SU-DHL-6 (cell line): ENCODE measurements at regions not wholly inside any gene's neighbourhood (a gene's known extent, or its start where the extent isn't known, plus 50 kb on each side); places are given as distances from the start of the nearest gene placed in this dataset.

Experiments used
- EZH2phosphoT487 ChIP-seq: fragments of 200-600 bp; sonication (generic), shearing (Covaris generic); conservative IDR thresholded peaks from 2 replicates; pipeline ENCODE4 v1.6.1; 2018; ENCODE audit warnings: mild to moderate bottlenecking, antibody characterized with exemption, low read length, moderate library complexity, mixed read lengths
- TF ChIP-seq, protein P1 (sequence below): fragments of 200-600 bp; sonication (generic); IDR thresholded peaks from one replicate; pipeline ENCODE4 v1.5.1; 2017; ENCODE audit warnings: antibody characterized with exemption, mild to moderate bottlenecking, low read length, moderate library complexity; ENCODE audit not compliant: insufficient read depth, poor library complexity, severe bottlenecking

DNA sequence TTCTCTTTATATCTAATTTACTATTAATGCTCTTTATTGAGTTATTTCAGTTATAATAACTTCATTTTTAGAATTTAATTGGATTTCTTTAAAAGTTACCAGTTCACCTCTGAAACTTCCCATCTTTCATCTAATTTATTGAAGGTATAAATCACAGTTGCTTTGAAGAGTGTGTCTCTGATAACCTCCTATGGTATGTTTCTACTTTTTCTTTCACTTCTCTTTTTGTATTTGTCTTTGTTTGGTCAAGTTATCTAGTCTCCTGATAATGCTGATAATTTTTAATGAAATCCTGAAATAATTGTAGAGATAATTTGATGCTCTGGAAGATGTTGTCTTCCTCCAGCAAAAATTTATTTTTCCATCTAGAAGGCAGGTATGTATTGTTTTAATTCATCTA, 141.6 kb upstream of the NPY2R start:
- TF ChIP-seq, protein P1, sequence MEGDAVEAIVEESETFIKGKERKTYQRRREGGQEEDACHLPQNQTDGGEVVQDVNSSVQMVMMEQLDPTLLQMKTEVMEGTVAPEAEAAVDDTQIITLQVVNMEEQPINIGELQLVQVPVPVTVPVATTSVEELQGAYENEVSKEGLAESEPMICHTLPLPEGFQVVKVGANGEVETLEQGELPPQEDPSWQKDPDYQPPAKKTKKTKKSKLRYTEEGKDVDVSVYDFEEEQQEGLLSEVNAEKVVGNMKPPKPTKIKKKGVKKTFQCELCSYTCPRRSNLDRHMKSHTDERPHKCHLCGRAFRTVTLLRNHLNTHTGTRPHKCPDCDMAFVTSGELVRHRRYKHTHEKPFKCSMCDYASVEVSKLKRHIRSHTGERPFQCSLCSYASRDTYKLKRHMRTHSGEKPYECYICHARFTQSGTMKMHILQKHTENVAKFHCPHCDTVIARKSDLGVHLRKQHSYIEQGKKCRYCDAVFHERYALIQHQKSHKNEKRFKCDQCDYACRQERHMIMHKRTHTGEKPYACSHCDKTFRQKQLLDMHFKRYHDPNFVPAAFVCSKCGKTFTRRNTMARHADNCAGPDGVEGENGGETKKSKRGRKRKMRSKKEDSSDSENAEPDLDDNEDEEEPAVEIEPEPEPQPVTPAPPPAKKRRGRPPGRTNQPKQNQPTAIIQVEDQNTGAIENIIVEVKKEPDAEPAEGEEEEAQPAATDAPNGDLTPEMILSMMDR, result no peak
- TF ChIP-seq EZH2phosphoT487, result no peak
